HG03139 (cell line): ENCODE measurements at regions not wholly inside any gene's neighbourhood (a gene's known extent, or its start where the extent isn't known, plus 50 kb on each side); places are given as distances from the start of the nearest gene placed in this dataset.
A peak's percentile ranks its signal among the peaks of the same experiment; 100 is the strongest.
"Not testable (repeated sequence)": the region's sequence is repeated elsewhere in the genome, so short reads cannot be mapped to it uniquely, and the experiment has no call there.

ENCODE experiments used
- ATAC-seq: cut with Tn5 transposase; IDR thresholded peaks from one replicate; pipeline ENCODE4 v1.9.1; 2021; ENCODE audit not compliant: unreplicated experiment

DNA sequence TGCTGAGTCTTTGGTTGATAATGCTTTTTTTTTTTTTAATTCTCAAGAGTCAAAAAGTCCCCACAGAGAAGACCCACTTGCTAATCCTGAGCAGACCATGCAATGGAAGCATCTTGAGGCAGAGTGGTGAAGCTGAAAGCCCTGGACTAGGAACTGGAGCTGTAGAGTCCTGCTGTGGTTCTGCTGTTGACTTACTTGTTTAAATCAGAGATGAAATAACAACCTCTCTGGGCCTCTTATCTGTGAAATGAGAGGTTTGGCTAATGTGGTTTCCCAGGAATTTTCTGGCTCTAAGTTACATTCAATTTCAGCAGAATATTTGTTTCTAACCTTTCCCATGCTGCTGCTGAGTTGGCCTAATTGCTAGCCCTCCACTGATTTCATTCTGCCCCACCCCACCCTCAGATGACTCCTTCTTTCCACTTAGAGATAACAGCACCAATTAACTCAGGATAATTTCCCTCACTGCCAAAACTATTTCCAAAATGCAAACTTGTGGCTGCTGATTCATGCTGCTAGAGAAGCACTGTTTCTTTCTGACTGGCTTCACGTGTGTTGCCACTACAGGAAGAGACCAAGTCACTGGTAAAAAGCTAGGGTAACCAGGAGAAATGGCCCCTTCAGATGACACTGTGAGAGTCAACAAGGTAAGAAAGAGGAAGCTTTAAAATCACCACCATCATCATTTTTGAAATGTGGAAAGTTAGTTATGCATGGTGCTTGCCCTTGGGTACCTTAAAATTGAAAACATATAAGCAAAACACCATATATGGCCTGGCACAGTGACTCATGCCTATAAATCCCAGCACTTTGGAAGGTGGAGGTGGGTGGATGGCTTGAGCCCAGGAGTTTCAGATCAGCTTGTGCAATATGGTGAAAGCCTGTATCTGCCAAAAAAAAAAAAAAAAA lies 326.4 kb downstream of the DCHS2 start:
- peak; percentile 65 for ATAC-seq

DNA sequence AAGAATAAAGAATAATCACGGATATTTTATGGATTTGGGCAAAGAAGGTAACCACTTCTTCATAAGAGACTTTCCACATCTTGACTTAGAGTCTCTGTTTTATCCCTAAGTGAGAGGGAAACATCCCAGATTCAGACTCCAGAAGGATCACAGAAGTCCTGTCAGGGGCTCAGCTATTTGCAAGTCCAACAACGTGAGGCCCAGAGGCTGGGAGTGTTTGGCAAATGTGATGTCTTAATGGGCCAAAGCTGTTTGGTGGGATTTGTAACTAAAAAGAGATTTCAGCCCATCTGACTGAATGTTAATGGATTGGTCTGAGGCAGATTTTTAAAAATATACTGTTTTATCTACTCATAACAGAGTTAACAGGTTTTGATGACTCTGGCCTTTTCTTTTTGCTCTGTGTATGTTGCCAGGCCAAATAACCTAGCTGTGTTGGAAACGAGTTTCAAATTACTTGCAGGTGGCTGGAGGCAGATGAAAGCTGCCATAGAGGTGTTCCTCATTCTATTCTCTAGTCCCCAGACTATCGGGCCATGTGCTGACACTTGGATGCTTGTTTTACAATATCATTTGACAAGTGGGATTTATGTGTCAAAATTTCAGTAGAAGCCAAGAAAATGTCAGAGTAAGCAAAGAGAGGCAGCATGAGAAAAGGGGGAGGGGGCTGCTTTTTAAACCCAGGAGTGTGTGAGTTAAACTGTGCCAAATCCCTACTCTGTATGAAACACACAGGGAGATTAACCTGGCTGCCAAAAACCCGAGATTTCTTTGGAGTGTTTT lies 330.9 kb downstream of the DCHS2 start:
- ATAC-seq: no peak

DNA sequence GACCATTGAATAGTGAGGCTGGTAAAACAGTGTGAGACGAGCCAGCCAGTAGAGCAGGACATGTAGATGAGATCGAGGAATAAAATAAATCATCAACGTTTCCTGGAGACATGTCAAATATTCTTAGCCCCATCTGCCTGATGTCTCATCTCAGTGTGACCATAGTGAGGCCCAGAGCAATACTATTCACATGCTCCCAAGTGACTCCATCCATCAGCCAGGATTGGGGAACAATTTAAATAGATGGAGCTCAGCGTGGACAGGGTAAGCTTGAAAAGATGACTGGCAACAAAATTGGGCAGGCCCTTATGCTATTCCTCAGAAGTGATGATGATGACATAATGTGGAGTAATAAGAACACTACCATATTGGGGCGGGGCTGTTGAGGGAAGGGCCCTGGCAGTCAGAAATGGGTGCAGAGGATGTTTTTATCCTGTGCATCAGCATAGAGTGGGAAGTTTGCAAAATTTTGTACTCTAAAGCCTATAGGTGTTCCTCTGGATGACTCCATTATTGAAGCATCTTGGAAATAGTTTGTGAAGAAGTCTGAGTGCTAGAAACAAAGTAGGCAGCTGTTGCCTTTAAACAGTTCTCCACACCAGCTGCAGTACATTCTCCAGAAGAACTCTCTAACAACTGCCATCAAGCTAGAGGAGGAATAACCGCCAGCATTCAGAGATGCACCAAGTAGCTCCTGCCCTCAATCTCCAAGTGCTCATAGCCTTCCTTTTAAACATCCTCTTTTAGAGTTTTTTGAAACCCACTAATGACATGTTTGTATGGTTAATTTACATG lies 333.0 kb downstream of the DCHS2 start:
- ATAC-seq: no peak

DNA sequence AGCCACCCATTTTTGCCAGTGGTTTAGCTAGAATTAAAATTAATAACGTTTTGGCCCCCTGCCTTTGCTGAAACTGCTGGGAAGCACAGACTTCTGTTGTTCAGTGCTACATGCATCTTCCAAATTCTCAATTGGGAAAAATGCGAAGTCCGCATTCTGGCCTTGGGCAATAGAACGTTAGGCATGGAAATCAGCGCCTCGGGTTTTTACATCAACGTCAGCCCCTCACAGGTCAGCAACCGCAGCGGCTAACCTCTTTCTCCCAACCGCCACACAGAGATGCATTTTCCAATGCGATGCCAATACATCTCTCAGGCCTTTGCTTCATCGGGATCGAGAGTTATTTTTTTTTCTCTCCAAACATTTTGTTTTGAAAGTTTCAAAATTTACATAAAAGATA lies 339.1 kb downstream of the DCHS2 start:
- no peak for ATAC-seq

DNA sequence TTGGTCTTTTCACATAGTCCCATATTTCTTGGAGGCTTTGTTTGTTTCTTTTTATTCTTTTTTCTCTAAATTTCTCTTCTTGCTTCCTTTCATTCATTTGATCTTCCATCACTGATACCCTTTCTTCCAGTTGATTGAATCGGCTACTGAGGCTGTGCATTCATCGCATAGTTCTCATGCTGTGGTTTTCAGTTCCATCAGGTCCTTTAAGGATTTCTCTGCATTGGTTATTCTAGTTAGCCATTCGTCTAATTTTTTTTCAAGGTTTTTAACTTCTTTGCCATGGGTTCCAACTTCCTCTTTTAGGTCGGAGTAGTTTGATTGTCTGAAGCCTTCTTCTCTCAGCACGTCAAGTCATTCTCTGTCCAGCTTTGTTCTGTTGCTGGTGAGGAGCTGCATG lies 342.4 kb downstream of the DCHS2 start:
- ATAC-seq: not testable (repeated sequence)

DNA sequence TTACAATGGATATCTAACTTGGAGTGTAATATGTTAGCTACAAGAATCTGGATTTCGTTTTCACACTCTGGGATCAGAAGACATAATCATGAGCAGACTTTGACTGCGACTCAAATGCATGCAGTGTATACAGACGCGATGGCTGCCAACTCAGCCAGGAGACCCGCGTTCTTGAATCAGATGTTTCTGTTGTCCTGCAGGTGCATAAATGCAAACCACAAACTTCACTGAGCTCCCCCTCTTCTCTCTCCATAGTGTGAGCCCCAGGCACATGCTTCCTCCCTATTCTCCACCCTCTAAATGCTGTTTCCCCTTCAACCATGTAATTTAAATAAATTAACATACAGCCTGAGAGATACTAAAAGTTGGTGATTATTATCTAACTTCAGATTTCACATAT lies 347.9 kb downstream of the DCHS2 start:
- no peak for ATAC-seq

DNA sequence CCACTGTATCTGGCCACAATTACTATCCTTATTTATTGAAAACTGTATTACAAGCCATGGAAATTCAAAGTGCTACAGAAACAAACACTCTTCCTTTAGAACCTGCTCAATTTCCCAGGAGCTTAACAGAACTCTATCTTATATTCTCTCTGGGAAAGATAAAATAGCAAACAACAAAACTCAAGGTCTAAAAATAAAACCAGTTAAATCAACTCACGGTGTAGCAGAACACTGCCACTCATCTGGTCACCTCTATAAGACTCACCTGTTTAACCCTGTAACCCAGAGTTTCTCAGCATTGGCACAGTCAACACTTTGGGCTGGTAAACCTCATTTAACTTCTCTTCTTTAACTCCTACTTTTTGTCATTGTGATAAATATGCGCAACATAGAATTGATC lies 348.9 kb downstream of the DCHS2 start:
- no peak for ATAC-seq

DNA sequence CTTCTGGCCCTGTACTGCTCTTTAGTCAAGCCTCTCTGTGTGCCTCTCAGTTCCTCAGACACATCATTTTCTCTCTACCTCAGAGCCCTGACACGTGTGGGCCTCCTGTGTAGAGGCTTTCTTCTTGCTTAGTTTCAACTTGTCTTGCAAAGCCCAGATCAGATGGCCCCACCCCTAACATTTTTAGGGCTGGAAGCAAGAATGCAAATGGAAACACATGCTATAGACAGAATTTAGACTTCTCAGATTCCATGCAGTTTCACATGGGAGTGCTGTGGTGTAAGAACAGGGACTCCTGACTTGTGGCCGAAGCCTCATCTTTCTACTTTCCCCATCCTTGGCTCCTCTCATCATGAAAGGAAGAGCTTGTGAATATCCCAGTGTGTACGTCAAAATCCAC lies 350.7 kb downstream of the DCHS2 start:
- no peak for ATAC-seq

DNA sequence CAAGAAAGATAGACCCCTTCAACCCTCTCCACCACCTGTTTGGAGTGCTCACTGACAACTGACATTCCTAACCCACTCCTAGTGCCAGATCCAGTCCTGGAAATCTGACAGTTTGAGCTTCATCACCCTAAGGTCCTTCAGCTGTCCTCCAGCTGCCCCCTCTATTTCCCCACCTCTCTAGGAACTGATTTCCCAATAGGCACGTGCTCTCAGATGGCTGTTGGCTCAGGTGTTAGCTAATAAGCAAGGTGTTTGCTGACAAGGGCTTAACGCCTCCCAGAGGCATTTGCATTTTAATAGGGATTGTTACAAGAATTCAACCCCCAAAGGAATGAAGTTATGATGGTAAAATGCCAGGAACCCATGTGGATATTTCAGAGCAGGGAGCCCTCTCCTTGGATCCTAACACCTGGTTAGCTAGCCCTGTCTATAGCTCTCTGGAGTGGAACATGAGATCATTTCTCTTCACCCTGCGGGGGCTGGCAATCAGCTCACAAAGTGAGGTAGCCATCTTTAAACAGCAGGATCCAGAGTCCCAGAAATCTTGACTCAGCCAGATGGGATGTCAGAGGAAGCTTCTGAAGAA lies 348.5 kb upstream of the SFRP2 start:
- no peak for ATAC-seq

DNA sequence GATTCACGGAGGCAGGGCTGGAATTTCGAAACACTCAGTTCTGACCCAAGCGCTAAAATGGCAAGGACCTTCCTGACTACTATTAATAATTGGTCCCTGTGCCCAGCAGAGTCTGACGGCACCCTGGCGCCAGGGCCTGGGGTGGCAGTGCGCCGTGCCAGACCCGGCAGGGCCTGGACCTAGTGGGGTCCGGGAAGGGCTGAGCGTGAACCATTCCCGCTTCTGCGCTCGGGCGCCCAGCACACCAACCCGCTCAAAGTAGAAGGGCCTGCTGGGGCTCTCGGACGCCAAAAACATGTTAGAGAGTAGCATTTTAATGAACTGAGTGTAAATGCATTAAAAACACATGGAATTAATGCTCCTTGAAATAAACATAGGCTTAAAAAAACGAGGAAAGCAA lies 346.7 kb upstream of the SFRP2 start:
- no peak for ATAC-seq

DNA sequence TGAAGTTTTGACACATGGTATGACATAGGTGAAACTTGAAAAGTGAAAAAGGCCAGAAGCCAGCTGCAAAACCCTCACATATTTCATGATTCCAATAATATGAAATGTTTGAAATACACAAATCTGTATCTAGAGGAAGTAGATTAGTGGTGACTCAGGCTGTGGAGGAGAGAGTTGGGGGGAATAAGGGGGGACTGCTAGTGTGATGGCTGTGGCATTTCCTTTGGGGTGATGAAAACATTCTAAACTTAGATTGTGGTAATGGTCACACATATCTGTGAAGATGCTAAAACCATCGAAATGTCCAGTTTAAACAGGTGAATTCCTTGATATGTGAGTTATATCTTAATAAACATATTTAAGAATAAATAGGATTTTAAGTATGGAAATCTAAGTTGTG lies 343.5 kb upstream of the SFRP2 start:
- ATAC-seq: no peak

DNA sequence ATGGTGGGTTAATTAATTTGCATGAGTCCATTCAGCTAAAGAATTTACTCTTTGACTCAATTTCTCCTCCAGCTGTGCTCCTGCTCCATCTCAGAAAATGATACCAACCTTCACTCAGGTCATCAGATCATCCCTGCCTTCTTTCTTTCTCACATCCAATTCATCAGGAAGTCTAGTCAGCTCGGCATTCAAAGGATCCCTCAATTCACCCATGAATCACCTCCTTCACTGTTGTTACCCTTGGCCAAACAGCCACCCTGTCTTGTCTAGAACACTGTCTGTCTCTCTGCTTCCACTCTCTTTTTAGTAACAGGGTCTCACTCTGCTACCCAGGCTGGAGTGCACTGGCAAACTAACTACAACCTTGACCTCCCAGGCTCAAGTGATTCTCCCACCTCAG lies 337.4 kb upstream of the SFRP2 start:
- ATAC-seq: no peak

DNA sequence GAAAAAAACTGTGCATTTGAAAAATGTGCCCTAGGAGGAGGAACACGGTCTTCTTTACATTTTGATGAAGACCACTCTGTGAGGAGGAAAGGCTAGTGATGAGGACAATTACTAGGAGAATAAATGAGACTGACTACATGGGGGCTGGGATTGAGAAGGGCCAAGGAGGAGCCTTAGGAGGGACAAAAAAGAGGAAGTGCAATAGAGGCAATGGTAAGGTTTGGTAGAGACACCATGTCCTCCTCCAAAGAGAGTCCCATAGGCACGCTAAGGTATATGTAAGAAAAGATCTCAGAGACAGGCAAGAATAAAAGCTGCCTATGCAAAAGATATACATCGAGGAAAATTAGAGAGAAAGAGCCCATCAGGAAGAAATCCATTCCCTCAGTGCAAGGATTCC lies 336.5 kb upstream of the SFRP2 start:
- no peak for ATAC-seq

DNA sequence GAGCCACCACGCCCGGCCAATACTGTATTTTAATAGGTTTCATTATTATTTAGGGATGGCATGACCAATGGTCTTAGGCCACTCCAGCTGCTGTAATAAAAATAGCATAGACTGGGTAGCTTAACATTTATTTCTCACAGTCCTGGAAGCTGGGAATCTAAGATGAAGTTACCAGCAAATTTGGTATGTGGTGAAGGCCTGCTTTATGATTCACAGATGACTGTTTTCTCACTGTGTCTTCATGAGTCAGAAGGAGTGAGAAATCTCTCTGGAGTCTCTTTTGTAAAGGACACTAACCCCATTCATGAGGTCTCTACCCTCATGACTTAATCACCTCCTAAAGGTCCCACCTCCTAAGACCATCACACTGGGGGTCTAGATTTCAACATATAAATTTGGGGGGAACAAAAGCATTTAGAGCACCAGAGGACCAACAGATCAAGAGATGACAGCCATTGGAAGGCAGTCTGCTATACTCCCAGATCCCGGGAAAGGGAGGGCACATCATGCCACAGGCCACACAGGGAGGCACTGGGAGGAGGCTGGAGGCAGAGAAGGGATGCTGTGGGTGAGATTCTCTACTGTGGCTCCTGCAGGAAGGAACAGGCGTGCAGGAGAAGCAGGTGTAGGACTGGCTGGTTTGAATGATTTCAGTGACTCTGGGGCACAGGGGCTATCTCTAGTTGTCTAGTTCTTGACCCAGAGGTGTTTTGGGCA lies 335.8 kb upstream of the SFRP2 start:
- ATAC-seq: no peak

DNA sequence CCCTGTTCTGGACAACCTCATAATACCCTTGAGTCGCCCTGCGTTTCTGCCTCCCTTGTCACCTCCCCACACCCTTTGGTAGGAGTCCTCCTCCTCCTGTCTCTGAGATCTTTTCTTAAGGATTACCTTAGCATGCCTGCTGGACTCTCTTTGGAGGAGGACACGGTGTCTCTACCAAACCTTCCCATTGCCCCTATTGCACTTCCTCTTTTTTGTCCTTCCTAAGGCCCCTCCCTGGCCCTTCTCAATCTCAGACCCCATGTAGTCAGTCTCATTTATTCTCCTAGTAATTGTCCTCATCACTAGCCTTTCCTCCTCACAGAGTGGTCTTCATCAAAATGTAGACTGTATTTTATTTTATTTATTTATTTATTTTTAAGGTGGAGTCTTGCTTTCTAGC lies 335.0 kb upstream of the SFRP2 start:
- ATAC-seq: no peak

DNA sequence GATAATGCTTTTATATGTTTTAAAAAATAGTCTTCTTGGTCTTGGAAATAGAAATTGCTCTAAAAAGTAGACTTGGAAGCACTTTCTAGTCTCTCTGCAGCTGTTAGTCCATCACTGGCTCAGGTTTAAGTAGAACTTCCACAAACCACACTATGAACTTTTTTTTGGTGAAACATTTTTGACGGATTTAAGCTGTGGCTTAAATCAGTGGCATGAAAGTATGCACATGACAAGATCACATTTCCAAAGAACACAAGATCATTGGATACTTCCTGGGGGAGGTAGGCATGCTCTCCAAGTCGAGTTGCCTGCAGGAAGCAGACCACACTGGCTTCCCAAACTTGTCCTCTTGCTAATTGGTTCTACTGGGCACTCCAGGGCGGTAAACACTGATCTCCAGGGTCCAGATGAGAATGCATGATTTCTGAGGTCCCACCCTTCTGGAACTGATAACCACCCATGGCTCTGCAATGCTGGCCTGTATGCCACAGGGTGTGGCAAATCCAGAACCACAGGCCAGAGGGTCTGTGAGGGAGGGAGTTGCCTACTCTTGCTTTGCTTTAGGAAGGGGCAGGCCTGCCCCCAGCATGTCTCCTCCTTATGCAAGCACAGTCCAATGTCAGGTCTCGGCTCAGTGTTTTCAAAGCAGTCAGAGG lies 331.9 kb upstream of the SFRP2 start:
- no peak for ATAC-seq

DNA sequence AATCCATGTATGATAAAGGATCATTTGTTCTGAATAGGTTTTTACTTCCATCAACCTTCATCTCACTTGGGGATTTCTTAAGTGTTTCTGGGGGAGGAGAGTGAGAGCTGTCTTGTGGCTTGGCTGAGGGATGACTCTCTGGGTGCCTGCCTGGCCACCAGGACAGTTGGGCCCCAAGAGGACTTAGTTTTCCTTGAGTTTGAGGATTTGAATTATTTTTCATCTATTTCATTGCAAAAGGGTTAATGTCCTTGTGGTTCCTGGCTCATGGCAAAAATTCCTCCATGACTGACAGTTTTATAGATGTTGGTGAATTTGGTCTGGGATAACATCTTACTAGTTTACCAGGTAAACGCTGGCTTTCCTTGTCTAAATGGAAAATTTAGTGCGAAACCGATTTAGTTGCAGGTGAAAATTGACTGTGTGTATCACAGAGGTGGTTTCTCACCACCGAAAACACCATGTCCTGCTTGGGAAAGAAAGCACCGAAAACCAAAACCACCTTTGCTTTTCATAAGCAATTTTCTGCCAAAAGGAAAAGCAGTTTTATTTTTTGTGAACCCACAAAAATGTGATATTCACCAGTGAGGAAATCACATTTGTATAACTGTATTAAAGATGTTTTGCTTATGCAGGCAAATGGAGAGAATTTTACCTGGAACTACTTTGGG lies 331.3 kb upstream of the SFRP2 start:
- no peak for ATAC-seq

DNA sequence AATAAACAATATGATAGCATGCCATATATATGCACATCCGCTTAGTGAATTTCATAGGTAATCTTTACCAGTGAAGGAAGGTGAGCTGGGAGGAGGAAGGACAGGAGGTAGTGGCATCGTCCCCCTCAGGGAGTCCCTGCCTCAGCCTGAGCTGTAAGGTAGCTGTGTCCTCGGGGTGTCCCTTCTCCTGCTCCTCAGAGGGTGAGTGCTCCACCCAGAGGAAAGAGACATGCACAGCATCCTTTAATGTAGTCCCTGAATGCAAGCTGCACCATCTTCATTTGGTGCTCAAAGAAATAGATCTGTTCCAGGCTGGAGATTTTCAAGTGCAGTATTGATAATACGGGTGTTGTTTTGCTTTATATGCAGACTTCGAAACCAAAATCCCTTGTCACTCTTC lies 330.4 kb upstream of the SFRP2 start:
- ATAC-seq: no peak

DNA sequence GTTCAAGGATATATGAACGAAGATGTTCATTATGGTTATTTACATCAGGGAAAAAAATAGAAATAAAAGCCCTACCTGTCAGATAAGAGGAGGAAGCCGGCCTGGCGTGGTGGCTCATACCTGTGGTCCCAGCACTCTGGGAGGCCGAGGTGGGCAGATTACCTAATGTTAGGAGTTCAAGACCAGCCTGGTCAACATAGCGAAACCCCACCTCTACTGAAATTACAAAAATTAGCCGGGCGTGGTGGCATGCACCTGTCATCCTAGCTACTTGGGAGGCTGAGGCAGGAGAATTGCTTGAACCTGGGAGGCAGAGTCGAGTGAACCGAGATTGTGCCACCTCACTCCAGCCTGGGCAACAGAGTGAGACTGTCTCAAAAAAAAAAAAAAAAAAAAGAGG lies 328.8 kb upstream of the SFRP2 start:
- not testable (repeated sequence) for ATAC-seq
